HCT116 (cell line): ENCODE measurements at regions not wholly inside any gene's neighbourhood (a gene's known extent, or its start where the extent isn't known, plus 50 kb on each side); places are given as distances from the start of the nearest gene placed in this dataset.

Experiments
- CTCF ChIP-seq, 3 experiments: fragments of 200-600 bp in 1 of 3; sonication (generic) in 1 of 3; IDR thresholded peaks in 2 of 3; conservative IDR thresholded peaks in 1 of 3; 2 replicates each; pipeline ENCODE4 v1.5.1; 2012 to 2017; ENCODE audit warnings: low read depth in 2 of 3, low read length in 2 of 3, antibody characterized with exemption in 1 of 3, borderline replicate concordance in 1 of 3, control low read depth in 1 of 3, mild to moderate bottlenecking in 1 of 3, mixed read lengths in 1 of 3, mixed run types in 1 of 3, moderate library complexity in 1 of 3; ENCODE audit not compliant: insufficient read depth in 1 of 3
- EZH2 ChIP-seq: fragments of 200-600 bp; sonication (generic); IDR thresholded peaks from 2 replicates; pipeline ENCODE4 v1.6.1; 2017; ENCODE audit warnings: antibody characterized with exemption, mixed run types
- POLR2A ChIP-seq: IDR thresholded peaks from 2 replicates; pipeline ENCODE4 v1.7.0; 2011; ENCODE audit warnings: borderline replicate concordance; ENCODE audit not compliant: insufficient read depth, insufficient read length; ENCODE audit errors: extremely low read depth
- TCF7L2 ChIP-seq: IDR thresholded peaks from 2 replicates; pipeline ENCODE4 v1.7.0; 2011; ENCODE audit warnings: borderline replicate concordance, inconsistent platforms; ENCODE audit not compliant: insufficient read depth, insufficient read length; ENCODE audit errors: extremely low read depth
- TF ChIP-seq, protein P1 (sequence below): IDR thresholded peaks from 2 replicates; pipeline ENCODE4 v1.6.1; 2012

- TF ChIP-seq CTCF (IDR thresholded peaks at IDR 0.05 in 2 of 3, conservative IDR thresholded peaks at IDR 0.05 in 1 of 3; ENCODE audit: borderline replicate concordance in 1 of 3, insufficient read depth in 1 of 3, low read depth in 2 of 3, low read length in 2 of 3) (no peak), POLR2A (no peak), EZH2 (no peak), TCF7L2 (no peak)
- TF ChIP-seq, protein P1, sequence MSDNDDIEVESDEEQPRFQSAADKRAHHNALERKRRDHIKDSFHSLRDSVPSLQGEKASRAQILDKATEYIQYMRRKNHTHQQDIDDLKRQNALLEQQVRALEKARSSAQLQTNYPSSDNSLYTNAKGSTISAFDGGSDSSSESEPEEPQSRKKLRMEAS = no peak
Observed at GRCh38 chr7:3234051-3234450, 67.0 kb upstream of the SDK1 start.
